Endothelial cell (in vitro differentiated cells): ENCODE measurements at regions not wholly inside any gene's neighbourhood (a gene's known extent, or its start where the extent isn't known, plus 50 kb on each side); places are given as distances from the start of the nearest gene placed in this dataset.
"Not testable (repeated sequence)": the region's sequence is repeated elsewhere in the genome, so short reads cannot be mapped to it uniquely, and the experiment has no call there.

ENCODE experiments used
- DNase-seq: peaks from one replicate; pipeline ENCODE4 v3.0.0; 2021; ENCODE audit warnings: low spot score
- H3K27ac Mint-ChIP-seq: one replicate; pipeline ENCODE4 v1.8.0; 2021; ENCODE audit warnings: mixed read lengths, inconsistent platforms; ENCODE audit not compliant: unreplicated experiment
- H3K27me3 Mint-ChIP-seq: one replicate; pipeline ENCODE4 v1.8.0; 2021; ENCODE audit warnings: mild to moderate bottlenecking, moderate library complexity, mixed read lengths, inconsistent platforms; ENCODE audit not compliant: unreplicated experiment
- H3K36me3 Mint-ChIP-seq: one replicate; pipeline ENCODE4 v1.8.0; 2021; ENCODE audit warnings: mild to moderate bottlenecking, low read depth, mixed read lengths, inconsistent platforms; ENCODE audit not compliant: unreplicated experiment
- H3K4me1 Mint-ChIP-seq: one replicate; pipeline ENCODE4 v1.8.0; 2021; ENCODE audit warnings: mild to moderate bottlenecking, mixed read lengths, inconsistent platforms; ENCODE audit not compliant: unreplicated experiment
- H3K4me3 Mint-ChIP-seq: one replicate; pipeline ENCODE4 v1.8.0; 2021; ENCODE audit warnings: mild to moderate bottlenecking, mixed read lengths, inconsistent platforms; ENCODE audit not compliant: unreplicated experiment
- H3K9me3 Mint-ChIP-seq: one replicate; pipeline ENCODE4 v1.8.0; 2021; ENCODE audit warnings: mixed read lengths, inconsistent platforms; ENCODE audit not compliant: unreplicated experiment
- TF ChIP-seq, protein P1 (sequence below): fragments of 200-600 bp; sonication (generic); IDR thresholded peaks from one replicate; pipeline ENCODE4 v1.5.0; 2021; ENCODE audit warnings: antibody characterized with exemption; ENCODE audit not compliant: unreplicated experiment

DNA sequence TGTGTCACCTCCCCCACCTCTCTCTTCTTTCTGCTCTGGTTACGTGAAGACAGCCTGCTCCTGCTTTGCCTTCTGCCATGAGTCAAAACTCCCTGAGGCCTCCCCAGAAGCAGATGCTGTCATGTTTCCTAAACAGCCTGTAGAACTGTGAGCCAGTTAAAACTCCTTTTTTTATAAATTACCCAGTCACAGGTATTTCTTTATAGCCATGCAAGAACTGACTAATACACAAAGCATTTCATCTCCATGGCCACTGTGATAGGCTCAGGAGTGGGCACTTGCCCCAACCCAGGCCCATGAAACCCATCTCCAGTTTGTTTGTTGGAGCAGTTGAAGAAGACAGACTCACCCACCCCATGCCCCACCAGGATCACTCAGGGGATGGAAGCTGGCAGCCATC, 253.3 kb upstream of the ISX start:
- no peaks in the 10 kb centered on the region for H3K4me1 Mint-ChIP-seq
- no peak overlapping the region for H3K27ac Mint-ChIP-seq

DNA sequence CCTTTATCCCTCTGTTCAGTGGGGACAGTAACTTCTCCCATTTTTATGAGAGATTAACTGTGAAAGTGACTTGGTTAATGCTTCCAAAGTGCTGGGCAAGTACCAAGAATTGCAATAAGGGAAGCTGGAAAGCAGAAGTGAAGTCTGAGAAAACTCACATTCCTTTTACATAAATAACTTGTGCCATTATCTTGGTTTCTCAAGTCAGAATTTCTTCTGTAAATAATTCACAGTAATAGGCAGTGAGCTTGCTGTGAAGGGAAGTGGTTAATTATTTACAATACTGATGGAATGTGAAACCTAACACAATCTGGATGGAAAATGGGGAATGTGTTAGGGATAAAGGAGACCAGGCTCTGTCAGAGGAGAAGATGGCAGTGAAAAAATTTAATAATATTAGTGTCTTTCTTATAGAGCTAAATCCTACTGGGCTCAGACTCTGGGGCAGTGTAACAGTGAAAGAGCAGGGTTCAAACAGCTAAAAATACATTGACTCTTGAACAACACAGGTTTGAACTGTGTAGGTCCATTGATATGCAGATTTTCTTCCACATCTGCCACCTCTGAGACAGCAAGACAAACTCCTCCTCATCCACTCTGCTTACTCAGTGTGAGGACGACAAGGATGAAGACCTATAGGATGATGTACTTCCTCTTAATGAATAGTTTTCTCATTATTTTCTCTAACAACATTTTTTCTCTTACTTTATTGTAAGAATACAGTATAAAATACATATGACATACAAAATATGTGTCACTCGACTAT, 251.5 kb upstream of the ISX start:
- Mint-ChIP-seq H3K4me1 (no peaks in the 10 kb centered on the region), H3K36me3 (no peaks in the 10 kb centered on the region), H3K27ac (no peak overlapping the region), H3K9me3 (peaks cover 32% of the 10 kb centered on the region), H3K4me3 (no peak overlapping the region), H3K27me3 (peaks cover 4% of the 10 kb centered on the region)
- DNase-seq, result no peak
- TF ChIP-seq, protein P1, sequence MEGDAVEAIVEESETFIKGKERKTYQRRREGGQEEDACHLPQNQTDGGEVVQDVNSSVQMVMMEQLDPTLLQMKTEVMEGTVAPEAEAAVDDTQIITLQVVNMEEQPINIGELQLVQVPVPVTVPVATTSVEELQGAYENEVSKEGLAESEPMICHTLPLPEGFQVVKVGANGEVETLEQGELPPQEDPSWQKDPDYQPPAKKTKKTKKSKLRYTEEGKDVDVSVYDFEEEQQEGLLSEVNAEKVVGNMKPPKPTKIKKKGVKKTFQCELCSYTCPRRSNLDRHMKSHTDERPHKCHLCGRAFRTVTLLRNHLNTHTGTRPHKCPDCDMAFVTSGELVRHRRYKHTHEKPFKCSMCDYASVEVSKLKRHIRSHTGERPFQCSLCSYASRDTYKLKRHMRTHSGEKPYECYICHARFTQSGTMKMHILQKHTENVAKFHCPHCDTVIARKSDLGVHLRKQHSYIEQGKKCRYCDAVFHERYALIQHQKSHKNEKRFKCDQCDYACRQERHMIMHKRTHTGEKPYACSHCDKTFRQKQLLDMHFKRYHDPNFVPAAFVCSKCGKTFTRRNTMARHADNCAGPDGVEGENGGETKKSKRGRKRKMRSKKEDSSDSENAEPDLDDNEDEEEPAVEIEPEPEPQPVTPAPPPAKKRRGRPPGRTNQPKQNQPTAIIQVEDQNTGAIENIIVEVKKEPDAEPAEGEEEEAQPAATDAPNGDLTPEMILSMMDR, result no peak

More for the DNA sequence above, 253.3 kb upstream of the ISX start:
- H3K4me3 Mint-ChIP-seq, result no peak overlapping the region
- H3K9me3 Mint-ChIP-seq, result peaks cover 43% of the 10 kb centered on the region
- peaks cover 4% of the 10 kb centered on the region for H3K27me3 Mint-ChIP-seq
- H3K36me3 Mint-ChIP-seq, result no peaks in the 10 kb centered on the region
- TF ChIP-seq, protein P1, result no peak
- DNase-seq, result no peak

DNA sequence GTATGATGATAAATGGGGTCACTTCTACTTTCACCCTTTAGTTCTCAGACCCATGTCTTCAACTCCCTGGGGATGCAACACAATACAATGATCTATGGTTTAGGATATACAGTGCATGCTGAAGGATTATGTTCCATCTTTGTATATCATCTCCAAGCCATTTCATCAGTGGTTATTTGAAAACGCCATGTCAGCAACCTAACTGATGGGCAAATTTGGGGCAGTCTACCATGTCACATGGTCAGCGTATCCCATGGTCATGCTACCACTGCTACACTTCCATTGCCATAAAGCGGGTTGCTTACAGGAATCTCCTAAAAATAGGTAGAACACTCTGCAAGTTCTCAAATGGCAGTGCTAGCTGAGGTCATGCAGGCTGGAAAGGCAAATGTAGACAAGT, 236.5 kb upstream of the ISX start:
- H3K4me3 Mint-ChIP-seq, result no peak overlapping the region
- no peak overlapping the region for H3K27ac Mint-ChIP-seq
- TF ChIP-seq, protein P1, result no peak
- peaks cover 40% of the 10 kb centered on the region for H3K9me3 Mint-ChIP-seq
- no peaks in the 10 kb centered on the region for H3K4me1 Mint-ChIP-seq
- no peak for DNase-seq
- peaks cover 3% of the 10 kb centered on the region for H3K27me3 Mint-ChIP-seq
- H3K36me3 Mint-ChIP-seq, result no peaks in the 10 kb centered on the region

DNA sequence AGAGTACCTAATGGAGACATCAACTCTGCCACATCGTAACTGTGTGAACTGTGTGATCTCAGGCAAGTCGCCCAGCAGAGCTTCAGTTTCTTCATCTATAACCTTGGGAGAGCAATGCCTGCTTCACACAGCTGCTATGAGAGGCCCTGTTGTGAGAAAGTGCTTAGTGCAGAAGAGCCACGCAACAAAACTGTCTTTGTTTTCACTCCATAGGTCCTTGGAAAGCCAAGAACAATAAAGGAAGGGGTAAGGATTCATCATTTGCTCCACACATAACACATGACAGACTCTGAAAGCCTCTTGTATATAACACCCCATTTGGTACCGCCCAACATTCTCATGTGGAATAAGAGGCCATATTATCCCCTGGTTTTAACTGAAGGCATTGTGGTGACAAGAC, 231.9 kb upstream of the ISX start:
- peaks cover 7% of the 10 kb centered on the region for H3K36me3 Mint-ChIP-seq
- H3K27ac Mint-ChIP-seq, result no peak overlapping the region
- H3K4me1 Mint-ChIP-seq, result no peaks in the 10 kb centered on the region
- DNase-seq, result no peak
- H3K4me3 Mint-ChIP-seq, result no peak overlapping the region
- H3K9me3 Mint-ChIP-seq, result peaks cover 67% of the 10 kb centered on the region
- TF ChIP-seq, protein P1, result no peak
- peaks cover 8% of the 10 kb centered on the region for H3K27me3 Mint-ChIP-seq

DNA sequence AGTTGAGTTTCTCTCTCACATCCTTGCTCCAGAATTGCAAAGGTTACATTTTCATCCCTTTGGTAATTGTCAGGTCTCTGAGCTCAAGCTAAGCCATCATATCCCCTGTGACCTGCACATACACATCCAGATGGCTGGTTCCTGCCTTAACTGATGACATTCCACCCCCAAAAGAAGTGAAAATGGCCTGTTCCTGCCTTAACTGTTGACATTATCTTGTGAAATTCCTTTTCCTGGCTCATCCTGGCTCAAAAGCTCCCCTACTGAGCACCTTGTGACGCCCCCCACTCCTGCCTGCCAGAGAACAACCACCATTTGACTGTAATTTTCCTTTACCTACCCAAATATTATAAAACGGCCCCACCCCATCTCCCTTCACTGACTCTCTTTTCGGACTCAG, 231.4 kb upstream of the ISX start:
- not testable (repeated sequence) for DNase-seq, H3K27ac Mint-ChIP-seq, H3K4me1 Mint-ChIP-seq, H3K27me3 Mint-ChIP-seq, H3K4me3 Mint-ChIP-seq
- H3K9me3 Mint-ChIP-seq, result peaks cover 70% of the 10 kb centered on the region
- peaks cover 12% of the 10 kb centered on the region for H3K36me3 Mint-ChIP-seq
